ENCODE measurements at regions not wholly inside any gene's neighbourhood (a gene's known extent, or its start where the extent isn't known, plus 50 kb on each side); places are given as distances from the start of the nearest gene placed in this dataset.

DNA sequence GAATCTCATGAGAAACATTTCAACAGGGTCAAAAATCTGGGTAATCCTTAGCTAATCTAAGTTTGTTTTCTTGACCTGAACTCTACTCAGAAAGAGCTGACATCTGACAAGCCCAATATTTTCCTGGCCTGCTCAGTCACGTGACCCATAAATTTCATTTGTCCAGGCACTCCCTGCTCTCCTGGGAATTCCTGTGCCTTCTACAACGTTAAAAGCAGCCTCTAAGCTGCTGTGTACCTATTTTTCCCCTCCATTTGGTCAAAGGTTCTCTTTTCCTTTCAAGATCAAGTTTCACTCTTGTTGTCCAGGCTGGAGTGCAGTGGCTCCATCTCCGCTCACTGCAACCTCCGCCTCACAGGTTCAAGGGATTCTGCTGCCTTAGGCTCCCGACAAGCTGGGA lies 148.8 kb upstream of the ABCA1 start:
- Histone ChIP-seq H3K9me3 (ENCODE audit: low read length) (no peaks in the 10 kb centered on the region), H3K9me2 (ENCODE audit: insufficient read depth, low read length) (no peaks in the 10 kb centered on the region), H3K9ac (ENCODE audit: low read length) (no peak overlapping the region), H4K20me1 (ENCODE audit: insufficient read depth) (no peaks in the 10 kb centered on the region), H3K4me3 (ENCODE audit: low read length) (no peak overlapping the region), H2AFZ (ENCODE audit: low read depth, low read length) (no peak overlapping the region), H3K36me3 (ENCODE audit: insufficient read depth, low read length) (no peaks in the 10 kb centered on the region), H3K27ac (ENCODE audit: low read length) (no peak overlapping the region), H3K4me2 (ENCODE audit: low read length) (no peak overlapping the region), H3K27me3 (ENCODE audit: insufficient read depth, low read depth, low read length) (no peaks in the 10 kb centered on the region), H3F3A (ENCODE audit: insufficient read depth, low read length, poor library complexity, severe bottlenecking) (no peaks in the 10 kb centered on the region), H3K79me2 (replicated peaks; ENCODE audit: insufficient read depth, low read length) (no peaks in the 10 kb centered on the region)
- TF ChIP-seq SMC3 (conservative IDR thresholded peaks at IDR 0.05; ENCODE audit: poor library complexity): no peak
- TF ChIP-seq, protein P1, sequence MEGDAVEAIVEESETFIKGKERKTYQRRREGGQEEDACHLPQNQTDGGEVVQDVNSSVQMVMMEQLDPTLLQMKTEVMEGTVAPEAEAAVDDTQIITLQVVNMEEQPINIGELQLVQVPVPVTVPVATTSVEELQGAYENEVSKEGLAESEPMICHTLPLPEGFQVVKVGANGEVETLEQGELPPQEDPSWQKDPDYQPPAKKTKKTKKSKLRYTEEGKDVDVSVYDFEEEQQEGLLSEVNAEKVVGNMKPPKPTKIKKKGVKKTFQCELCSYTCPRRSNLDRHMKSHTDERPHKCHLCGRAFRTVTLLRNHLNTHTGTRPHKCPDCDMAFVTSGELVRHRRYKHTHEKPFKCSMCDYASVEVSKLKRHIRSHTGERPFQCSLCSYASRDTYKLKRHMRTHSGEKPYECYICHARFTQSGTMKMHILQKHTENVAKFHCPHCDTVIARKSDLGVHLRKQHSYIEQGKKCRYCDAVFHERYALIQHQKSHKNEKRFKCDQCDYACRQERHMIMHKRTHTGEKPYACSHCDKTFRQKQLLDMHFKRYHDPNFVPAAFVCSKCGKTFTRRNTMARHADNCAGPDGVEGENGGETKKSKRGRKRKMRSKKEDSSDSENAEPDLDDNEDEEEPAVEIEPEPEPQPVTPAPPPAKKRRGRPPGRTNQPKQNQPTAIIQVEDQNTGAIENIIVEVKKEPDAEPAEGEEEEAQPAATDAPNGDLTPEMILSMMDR (IDR thresholded peaks at IDR 0.05; ENCODE audit: poor library complexity, severe bottlenecking): no peak
- TF ChIP-seq MXI1 (conservative IDR thresholded peaks at IDR 0.05; ENCODE audit: poor library complexity, severe bottlenecking): no peak
- TF ChIP-seq TAF1 (IDR thresholded peaks at IDR 0.05; ENCODE audit: low read depth): no peak
- TF ChIP-seq EZH2 (IDR thresholded peaks at IDR 0.05; ENCODE audit: borderline replicate concordance, insufficient read depth, low read length, poor library complexity, severe bottlenecking): no peak
- no peak for TF ChIP-seq POLR2AphosphoS5 (IDR thresholded peaks at IDR 0.05)
- TF ChIP-seq EP300 (conservative IDR thresholded peaks at IDR 0.05; ENCODE audit: poor library complexity, severe bottlenecking): no peak
- TF ChIP-seq, protein P2, sequence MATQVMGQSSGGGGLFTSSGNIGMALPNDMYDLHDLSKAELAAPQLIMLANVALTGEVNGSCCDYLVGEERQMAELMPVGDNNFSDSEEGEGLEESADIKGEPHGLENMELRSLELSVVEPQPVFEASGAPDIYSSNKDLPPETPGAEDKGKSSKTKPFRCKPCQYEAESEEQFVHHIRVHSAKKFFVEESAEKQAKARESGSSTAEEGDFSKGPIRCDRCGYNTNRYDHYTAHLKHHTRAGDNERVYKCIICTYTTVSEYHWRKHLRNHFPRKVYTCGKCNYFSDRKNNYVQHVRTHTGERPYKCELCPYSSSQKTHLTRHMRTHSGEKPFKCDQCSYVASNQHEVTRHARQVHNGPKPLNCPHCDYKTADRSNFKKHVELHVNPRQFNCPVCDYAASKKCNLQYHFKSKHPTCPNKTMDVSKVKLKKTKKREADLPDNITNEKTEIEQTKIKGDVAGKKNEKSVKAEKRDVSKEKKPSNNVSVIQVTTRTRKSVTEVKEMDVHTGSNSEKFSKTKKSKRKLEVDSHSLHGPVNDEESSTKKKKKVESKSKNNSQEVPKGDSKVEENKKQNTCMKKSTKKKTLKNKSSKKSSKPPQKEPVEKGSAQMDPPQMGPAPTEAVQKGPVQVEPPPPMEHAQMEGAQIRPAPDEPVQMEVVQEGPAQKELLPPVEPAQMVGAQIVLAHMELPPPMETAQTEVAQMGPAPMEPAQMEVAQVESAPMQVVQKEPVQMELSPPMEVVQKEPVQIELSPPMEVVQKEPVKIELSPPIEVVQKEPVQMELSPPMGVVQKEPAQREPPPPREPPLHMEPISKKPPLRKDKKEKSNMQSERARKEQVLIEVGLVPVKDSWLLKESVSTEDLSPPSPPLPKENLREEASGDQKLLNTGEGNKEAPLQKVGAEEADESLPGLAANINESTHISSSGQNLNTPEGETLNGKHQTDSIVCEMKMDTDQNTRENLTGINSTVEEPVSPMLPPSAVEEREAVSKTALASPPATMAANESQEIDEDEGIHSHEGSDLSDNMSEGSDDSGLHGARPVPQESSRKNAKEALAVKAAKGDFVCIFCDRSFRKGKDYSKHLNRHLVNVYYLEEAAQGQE (IDR thresholded peaks at IDR 0.05; ENCODE audit: borderline replicate concordance): no peak
- TF ChIP-seq RAD21 (conservative IDR thresholded peaks at IDR 0.05): no peak

DNA sequence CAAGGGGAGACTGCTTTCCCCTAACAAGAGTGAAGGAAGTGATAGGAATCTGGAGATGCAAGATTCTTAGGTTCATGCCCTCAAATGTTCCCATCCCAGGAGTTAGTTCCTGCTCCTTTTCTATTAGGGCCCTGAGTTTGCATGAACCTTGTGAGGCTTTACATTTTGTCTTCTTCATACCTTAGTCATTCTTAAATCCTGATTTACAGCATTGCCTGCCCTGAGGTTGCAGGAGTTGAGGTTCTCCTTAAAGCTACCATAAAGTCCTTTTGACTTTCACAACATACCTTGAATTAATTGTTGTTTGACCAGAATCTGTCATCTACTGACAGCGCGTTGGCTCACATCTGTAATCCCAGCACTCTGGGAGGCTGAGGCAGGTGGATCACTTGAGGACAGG lies 151.5 kb upstream of the ABCA1 start:
- TF ChIP-seq, protein P1 (IDR thresholded peaks at IDR 0.05; ENCODE audit: poor library complexity, severe bottlenecking): no peak
- TF ChIP-seq POLR2AphosphoS5 (IDR thresholded peaks at IDR 0.05) (no peak), TAF1 (IDR thresholded peaks at IDR 0.05; ENCODE audit: low read depth) (no peak), EP300 (conservative IDR thresholded peaks at IDR 0.05; ENCODE audit: poor library complexity, severe bottlenecking) (no peak), SMC3 (conservative IDR thresholded peaks at IDR 0.05; ENCODE audit: poor library complexity) (no peak), EZH2 (IDR thresholded peaks at IDR 0.05; ENCODE audit: borderline replicate concordance, insufficient read depth, low read length, poor library complexity, severe bottlenecking) (no peak), RAD21 (conservative IDR thresholded peaks at IDR 0.05) (no peak), MXI1 (conservative IDR thresholded peaks at IDR 0.05; ENCODE audit: poor library complexity, severe bottlenecking) (no peak)
- Histone ChIP-seq H3F3A (ENCODE audit: insufficient read depth, low read length, poor library complexity, severe bottlenecking) (no peaks in the 10 kb centered on the region), H3K36me3 (ENCODE audit: insufficient read depth, low read length) (no peaks in the 10 kb centered on the region), H3K4me2 (ENCODE audit: low read length) (no peak overlapping the region), H3K27ac (ENCODE audit: low read length) (no peak overlapping the region), H3K9ac (ENCODE audit: low read length) (no peak overlapping the region), H3K27me3 (ENCODE audit: insufficient read depth, low read depth, low read length) (no peaks in the 10 kb centered on the region), H3K9me2 (ENCODE audit: insufficient read depth, low read length) (no peaks in the 10 kb centered on the region), H4K20me1 (ENCODE audit: insufficient read depth) (no peaks in the 10 kb centered on the region), H3K79me2 (replicated peaks; ENCODE audit: insufficient read depth, low read length) (no peaks in the 10 kb centered on the region), H3K4me3 (ENCODE audit: low read length) (no peak overlapping the region), H2AFZ (ENCODE audit: low read depth, low read length) (no peak overlapping the region), H3K9me3 (ENCODE audit: low read length) (no peaks in the 10 kb centered on the region)
